Neural cell (in vitro differentiated cells): ENCODE measurements at regions not wholly inside any gene's neighbourhood (a gene's known extent, or its start where the extent isn't known, plus 50 kb on each side); places are given as distances from the start of the nearest gene placed in this dataset.

ENCODE experiments used
- H2AFZ ChIP-seq: fragments of 200-600, 300-800 bp; sonication (generic), shearing (Covaris generic); 2 replicates; pipeline ENCODE4 v1.6.0; 2014; ENCODE audit warnings: low read depth, mild to moderate bottlenecking, antibody characterized with exemption, low read length, moderate library complexity
- H3F3A ChIP-seq: fragments of 200-600 bp; shearing (Covaris generic); 2 replicates; pipeline ENCODE4 v1.6.1; 2016; ENCODE audit warnings: mild to moderate bottlenecking, moderate library complexity, mixed read lengths, antibody characterized with exemption, low read length; ENCODE audit not compliant: insufficient read depth, poor library complexity, severe bottlenecking
- H3K27ac ChIP-seq: fragments of 200-600, 300-800 bp; sonication (generic), shearing (Covaris generic); 2 replicates; pipeline ENCODE4 v1.5.1; 2014; ENCODE audit warnings: mild to moderate bottlenecking, low read length, moderate library complexity
- H3K27me3 ChIP-seq: fragments of 300-800, 200-600 bp; sonication (generic), shearing (Covaris generic); 2 replicates; pipeline ENCODE4 v1.6.0; 2014; ENCODE audit warnings: mild to moderate bottlenecking, low read depth, low read length, moderate library complexity; ENCODE audit not compliant: insufficient read depth
- H3K36me3 ChIP-seq: fragments of 300-800, 200-600 bp; sonication (generic), shearing (Covaris generic); 2 replicates; pipeline ENCODE4 v1.5.1; 2014; ENCODE audit warnings: mild to moderate bottlenecking, antibody characterized with exemption, low read length, moderate library complexity; ENCODE audit not compliant: insufficient read depth
- H3K4me2 ChIP-seq: fragments of 300-800, 200-600 bp; sonication (generic), shearing (Covaris generic); 2 replicates; pipeline ENCODE4 v1.6.0; 2014; ENCODE audit warnings: mild to moderate bottlenecking, low read length
- H3K4me3 ChIP-seq: fragments of 300-800, 200-600 bp; sonication (generic), shearing (Covaris generic); 2 replicates; pipeline ENCODE4 v1.5.1; 2014; ENCODE audit warnings: mild to moderate bottlenecking, low read length, moderate library complexity
- H3K79me2 ChIP-seq: fragments of 200-600 bp; shearing (Covaris generic); replicated peaks from 2 replicates; pipeline ENCODE4 v1.6.0; 2014; ENCODE audit warnings: mild to moderate bottlenecking, low read length, moderate library complexity; ENCODE audit not compliant: insufficient read depth
- H3K9ac ChIP-seq: fragments of 300-800, 200-600 bp; sonication (generic), shearing (Covaris generic); 2 replicates; pipeline ENCODE4 v1.6.1; 2016; ENCODE audit warnings: mild to moderate bottlenecking, low read length, mixed read lengths
- H3K9me2 ChIP-seq: fragments of 200-600 bp; shearing (Covaris generic); 2 replicates; pipeline ENCODE4 v1.6.1; 2016; ENCODE audit warnings: mild to moderate bottlenecking, low read length, mixed read lengths; ENCODE audit not compliant: insufficient read depth
- H3K9me3 ChIP-seq: fragments of 200-600, 300-800 bp; sonication (generic), shearing (Covaris generic); 2 replicates; pipeline ENCODE4 v1.6.1; 2016; ENCODE audit warnings: mild to moderate bottlenecking, mixed run types, low read length, moderate library complexity, mixed read lengths
- H4K20me1 ChIP-seq: fragments of 200-600 bp; shearing (Covaris generic); 2 replicates; pipeline ENCODE4 v1.6.1; 2016; ENCODE audit warnings: mild to moderate bottlenecking, mixed run types; ENCODE audit not compliant: insufficient read depth
- CTCF ChIP-seq: fragments of 450-650 bp; IDR thresholded peaks from 2 replicates; pipeline ENCODE4 v1.5.1; 2014; ENCODE audit warnings: antibody characterized with exemption, mild to moderate bottlenecking, moderate library complexity; ENCODE audit not compliant: poor library complexity, severe bottlenecking
- EP300 ChIP-seq: fragments of 450-650 bp; conservative IDR thresholded peaks from 2 replicates; pipeline ENCODE4 v1.6.1; 2014; ENCODE audit warnings: antibody characterized with exemption, mild to moderate bottlenecking, moderate library complexity; ENCODE audit not compliant: poor library complexity, severe bottlenecking
- EZH2 ChIP-seq: fragments of 200-600, 300-800 bp; shearing (Covaris generic), sonication (generic); IDR thresholded peaks from 2 replicates; pipeline ENCODE4 v1.6.1; 2014; ENCODE audit warnings: antibody characterized with exemption, low read length, borderline replicate concordance, mild to moderate bottlenecking; ENCODE audit not compliant: insufficient read depth, poor library complexity, severe bottlenecking
- MXI1 ChIP-seq: fragments of 450-650 bp; conservative IDR thresholded peaks from 2 replicates; pipeline ENCODE4 v1.6.1; 2014; ENCODE audit warnings: antibody characterized with exemption, mild to moderate bottlenecking; ENCODE audit not compliant: poor library complexity, severe bottlenecking
- POLR2AphosphoS5 ChIP-seq: IDR thresholded peaks from 2 replicates; pipeline ENCODE4 v1.6.1; 2012
- RAD21 ChIP-seq: fragments of 450-650 bp; conservative IDR thresholded peaks from 2 replicates; pipeline ENCODE4 v1.6.1; 2014; ENCODE audit warnings: antibody characterized with exemption, mild to moderate bottlenecking, moderate library complexity
- REST ChIP-seq: IDR thresholded peaks from 2 replicates; pipeline ENCODE4 v1.6.1; 2012; ENCODE audit warnings: borderline replicate concordance
- SMC3 ChIP-seq: fragments of 450-650 bp; conservative IDR thresholded peaks from 2 replicates; pipeline ENCODE4 v1.6.1; 2014; ENCODE audit warnings: antibody characterized with exemption, mild to moderate bottlenecking, moderate library complexity; ENCODE audit not compliant: poor library complexity
- TAF1 ChIP-seq: IDR thresholded peaks from 2 replicates; pipeline ENCODE4 v1.6.1; 2012; ENCODE audit warnings: low read depth

- H3K36me3 ChIP-seq: no peaks in the 10 kb centered on the region
- no peaks in the 10 kb centered on the region for H3F3A ChIP-seq
- H3K9me2 ChIP-seq: no peaks in the 10 kb centered on the region
- no peak overlapping the region for H3K4me3 ChIP-seq
- H3K79me2 ChIP-seq: no peaks in the 10 kb centered on the region
- TF ChIP-seq RAD21: no peak
- H3K4me2 ChIP-seq: no peak overlapping the region
- no peak overlapping the region for H3K27ac ChIP-seq
- no peaks in the 10 kb centered on the region for H4K20me1 ChIP-seq
- no peaks in the 10 kb centered on the region for H3K9me3 ChIP-seq
- no peak overlapping the region for H3K9ac ChIP-seq
- no peak overlapping the region for H2AFZ ChIP-seq
- H3K27me3 ChIP-seq: no peaks in the 10 kb centered on the region
These were observed 425.1 kb upstream of the ROBO1 start for GRCh38 chr3:80192936-80193335.

GRCh38 chr3:80190051-80190450, 422.3 kb upstream of the ROBO1 start:
- Histone ChIP-seq H3K79me2 (no peaks in the 10 kb centered on the region), H3K27me3 (no peaks in the 10 kb centered on the region), H3F3A (no peaks in the 10 kb centered on the region), H3K27ac (no peak overlapping the region), H3K9ac (no peak overlapping the region), H4K20me1 (no peaks in the 10 kb centered on the region), H3K9me3 (no peaks in the 10 kb centered on the region), H3K36me3 (no peaks in the 10 kb centered on the region), H3K9me2 (no peaks in the 10 kb centered on the region), H2AFZ (no peak overlapping the region), H3K4me3 (no peak overlapping the region), H3K4me2 (no peak overlapping the region)
- TF ChIP-seq EZH2 (no peak), RAD21 (no peak), POLR2AphosphoS5 (no peak), MXI1 (no peak), REST (no peak), SMC3 (no peak), EP300 (no peak)

GRCh38 chr3:80187981-80188380, 420.2 kb upstream of the ROBO1 start:
- H3K36me3 ChIP-seq: no peaks in the 10 kb centered on the region
- no peaks in the 10 kb centered on the region for H3K79me2 ChIP-seq
- H2AFZ ChIP-seq: no peak overlapping the region
- no peaks in the 10 kb centered on the region for H3K9me3 ChIP-seq
- no peaks in the 10 kb centered on the region for H3K9me2 ChIP-seq
- no peak overlapping the region for H3K4me2 ChIP-seq
- no peak overlapping the region for H3K27ac ChIP-seq
- H3K4me3 ChIP-seq: no peak overlapping the region
- no peaks in the 10 kb centered on the region for H3F3A ChIP-seq
- H3K27me3 ChIP-seq: no peaks in the 10 kb centered on the region
- no peaks in the 10 kb centered on the region for H4K20me1 ChIP-seq
- TF ChIP-seq POLR2AphosphoS5 (no peak), EP300 (no peak), TAF1 (no peak), RAD21 (no peak), EZH2 (no peak), REST (no peak), SMC3 (no peak), CTCF (no peak), MXI1 (no peak)
- H3K9ac ChIP-seq: no peak overlapping the region
